Activated CD4-positive, alpha-beta T cell treated with anti-CD3 and anti-CD28 coated beads, Interleukin-2, Interleukin-6, amounts not matched to agents 100 ng/mL and 50 ng/mL, durations not matched to agents 16 hours and 8 hours (primary cell): ENCODE measurements at regions not wholly inside any gene's neighbourhood (a gene's known extent, or its start where the extent isn't known, plus 50 kb on each side); places are given as distances from the start of the nearest gene placed in this dataset.

Source experiments
- DNase-seq: peaks from one replicate; pipeline ENCODE4 v3.0.0-alpha.2; 2020

GRCh38 chr4:19772581-19772980 lies 479.1 kb upstream of the SLIT2 start:
- no peak for DNase-seq

GRCh38 chr4:19756661-19757060 lies 495.0 kb upstream of the SLIT2 start:
- DNase-seq = no peak

GRCh38 chr4:19752599-19752998 lies 499.1 kb upstream of the SLIT2 start:
- DNase-seq = no peak

- no peak for DNase-seq
Observed at GRCh38 chr4:19748519-19749479, 502.9 kb upstream of the SLIT2 start.

- DNase-seq = no peak
Observed at GRCh38 chr4:19746377-19746776, 505.3 kb upstream of the SLIT2 start.

- DNase-seq = no peak
Observed at GRCh38 chr4:19743115-19743638, 508.5 kb upstream of the SLIT2 start.

GRCh38 chr4:19739101-19739651 lies 512.5 kb upstream of the SLIT2 start:
- DNase-seq = no peak

GRCh38 chr4:19736968-19737756 lies 514.5 kb upstream of the SLIT2 start:
- DNase-seq = no peak

GRCh38 chr4:19735012-19735411 lies 516.7 kb upstream of the SLIT2 start:
- DNase-seq = no peak

GRCh38 chr4:19729886-19730651 lies 521.6 kb upstream of the SLIT2 start:
- DNase-seq = peak; percentile 0

GRCh38 chr4:19728773-19729172 lies 522.9 kb upstream of the SLIT2 start:
- no peak for DNase-seq

GRCh38 chr4:19727141-19727540 lies 524.6 kb upstream of the SLIT2 start:
- no peak for DNase-seq

GRCh38 chr4:19725130-19725529 lies 526.6 kb upstream of the SLIT2 start:
- DNase-seq = no peak

- no peak for DNase-seq
Observed at GRCh38 chr4:19722404-19722803, 529.3 kb upstream of the SLIT2 start.

GRCh38 chr4:19721587-19721986 lies 530.1 kb upstream of the SLIT2 start:
- no peak for DNase-seq

- no peak for DNase-seq
Observed at GRCh38 chr4:19720610-19721009, 531.1 kb upstream of the SLIT2 start.

GRCh38 chr4:19720190-19720589 lies 531.5 kb upstream of the SLIT2 start:
- no peak for DNase-seq

GRCh38 chr4:19711871-19712270 lies 539.8 kb upstream of the SLIT2 start:
- DNase-seq = no peak

GRCh38 chr4:19707876-19708275 lies 543.8 kb upstream of the SLIT2 start:
- DNase-seq = no peak

- DNase-seq = no peak
Observed at GRCh38 chr4:19703391-19703790, 548.3 kb upstream of the SLIT2 start.

- no peak for DNase-seq
Observed at GRCh38 chr4:19700992-19701391, 550.7 kb upstream of the SLIT2 start.

- DNase-seq = no peak
Observed at GRCh38 chr4:19698961-19699360, 552.7 kb upstream of the SLIT2 start.

- no peak for DNase-seq
Observed at GRCh38 chr4:19694812-19695211, 556.9 kb upstream of the SLIT2 start.
